Chondrocyte (in vitro differentiated cells): ENCODE measurements at regions not wholly inside any gene's neighbourhood (a gene's known extent, or its start where the extent isn't known, plus 50 kb on each side); places are given as distances from the start of the nearest gene placed in this dataset.

Experiments used
- DNase-seq: peaks from one replicate; pipeline ENCODE4 v3.0.0; 2021; ENCODE audit warnings: mixed read lengths, low spot score
- H3K27ac Mint-ChIP-seq: one replicate; pipeline ENCODE4 v1.8.0; 2021; ENCODE audit warnings: mild to moderate bottlenecking, moderate library complexity, mixed read lengths; ENCODE audit not compliant: unreplicated experiment
- H3K27me3 Mint-ChIP-seq: 2 replicates; pipeline ENCODE4 v1.8.0; 2021; ENCODE audit warnings: low read depth, mixed read lengths
- H3K36me3 Mint-ChIP-seq: 2 replicates; pipeline ENCODE4 v1.8.0; 2021; ENCODE audit warnings: low read depth, mixed read lengths
- H3K4me1 Mint-ChIP-seq: 2 replicates; pipeline ENCODE4 v1.8.0; 2021; ENCODE audit warnings: low read depth, mild to moderate bottlenecking, mixed read lengths
- H3K4me3 Mint-ChIP-seq: one replicate; pipeline ENCODE4 v1.8.0; 2021; ENCODE audit warnings: mild to moderate bottlenecking, moderate library complexity, mixed read lengths; ENCODE audit not compliant: unreplicated experiment
- H3K9me3 Mint-ChIP-seq: 2 replicates; pipeline ENCODE4 v1.8.0; 2021; ENCODE audit warnings: low read depth, mixed read lengths
- TF ChIP-seq, protein P1 (sequence below): fragments of 200-600 bp; sonication (generic); IDR thresholded peaks from 2 replicates; pipeline ENCODE4 v1.5.0; 2021; ENCODE audit warnings: antibody characterized with exemption, mild to moderate bottlenecking, moderate library complexity

GRCh38 chr11:13110929-13111812 is 102.1 kb downstream of the RASSF10 start:
- no peak overlapping the region for H3K27ac Mint-ChIP-seq
- H3K4me1 Mint-ChIP-seq: peaks cover 7% of the 10 kb centered on the region
- DNase-seq: no peak
- H3K9me3 Mint-ChIP-seq: no peaks in the 10 kb centered on the region
- H3K36me3 Mint-ChIP-seq: no peaks in the 10 kb centered on the region
- TF ChIP-seq, protein P1, sequence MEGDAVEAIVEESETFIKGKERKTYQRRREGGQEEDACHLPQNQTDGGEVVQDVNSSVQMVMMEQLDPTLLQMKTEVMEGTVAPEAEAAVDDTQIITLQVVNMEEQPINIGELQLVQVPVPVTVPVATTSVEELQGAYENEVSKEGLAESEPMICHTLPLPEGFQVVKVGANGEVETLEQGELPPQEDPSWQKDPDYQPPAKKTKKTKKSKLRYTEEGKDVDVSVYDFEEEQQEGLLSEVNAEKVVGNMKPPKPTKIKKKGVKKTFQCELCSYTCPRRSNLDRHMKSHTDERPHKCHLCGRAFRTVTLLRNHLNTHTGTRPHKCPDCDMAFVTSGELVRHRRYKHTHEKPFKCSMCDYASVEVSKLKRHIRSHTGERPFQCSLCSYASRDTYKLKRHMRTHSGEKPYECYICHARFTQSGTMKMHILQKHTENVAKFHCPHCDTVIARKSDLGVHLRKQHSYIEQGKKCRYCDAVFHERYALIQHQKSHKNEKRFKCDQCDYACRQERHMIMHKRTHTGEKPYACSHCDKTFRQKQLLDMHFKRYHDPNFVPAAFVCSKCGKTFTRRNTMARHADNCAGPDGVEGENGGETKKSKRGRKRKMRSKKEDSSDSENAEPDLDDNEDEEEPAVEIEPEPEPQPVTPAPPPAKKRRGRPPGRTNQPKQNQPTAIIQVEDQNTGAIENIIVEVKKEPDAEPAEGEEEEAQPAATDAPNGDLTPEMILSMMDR: no peak
- H3K4me3 Mint-ChIP-seq: no peak overlapping the region
- no peaks in the 10 kb centered on the region for H3K27me3 Mint-ChIP-seq

- Mint-ChIP-seq H3K4me1 (peaks cover 13% of the 10 kb centered on the region), H3K4me3 (no peak overlapping the region), H3K27ac (no peak overlapping the region), H3K9me3 (no peaks in the 10 kb centered on the region), H3K27me3 (no peaks in the 10 kb centered on the region), H3K36me3 (no peaks in the 10 kb centered on the region)
- TF ChIP-seq, protein P1: no peak
- DNase-seq: no peak
Measured at GRCh38 chr11:13111813-13112130, 102.7 kb downstream of the RASSF10 start.

- H3K4me3 Mint-ChIP-seq: no peak overlapping the region
- H3K27ac Mint-ChIP-seq: no peak overlapping the region
- H3K36me3 Mint-ChIP-seq: no peaks in the 10 kb centered on the region
- no peaks in the 10 kb centered on the region for H3K9me3 Mint-ChIP-seq
- TF ChIP-seq, protein P1: no peak
- no peak for DNase-seq
- peaks cover 36% of the 10 kb centered on the region for H3K4me1 Mint-ChIP-seq
- no peaks in the 10 kb centered on the region for H3K27me3 Mint-ChIP-seq
Measured at GRCh38 chr11:13114566-13115379, 105.7 kb downstream of the RASSF10 start.

DNA sequence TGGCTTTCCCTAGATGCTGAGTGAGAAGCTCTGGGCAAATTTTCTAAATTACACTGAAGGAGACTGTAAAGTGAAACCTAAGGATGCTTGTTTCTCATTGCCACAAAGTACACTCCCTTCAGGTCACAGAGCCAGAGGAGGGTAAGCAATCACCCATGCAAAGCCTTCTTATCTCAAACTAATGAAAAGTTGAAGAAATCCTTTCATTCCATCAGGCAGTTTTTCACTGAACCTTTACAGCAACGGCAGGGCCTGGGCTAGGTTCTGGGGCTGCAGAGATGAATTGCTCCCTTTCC is 106.2 kb downstream of the RASSF10 start:
- Mint-ChIP-seq H3K4me1 (peaks cover 40% of the 10 kb centered on the region), H3K36me3 (no peaks in the 10 kb centered on the region), H3K9me3 (no peaks in the 10 kb centered on the region), H3K27me3 (no peaks in the 10 kb centered on the region), H3K4me3 (no peak overlapping the region), H3K27ac (no peak overlapping the region)
- DNase-seq: no peak
- TF ChIP-seq, protein P1: no peak

GRCh38 chr11:13116491-13116890 is 107.4 kb downstream of the RASSF10 start:
- DNase-seq: no peak
- Mint-ChIP-seq H3K9me3 (no peaks in the 10 kb centered on the region), H3K4me1 (peaks cover 44% of the 10 kb centered on the region), H3K27ac (no peak overlapping the region), H3K36me3 (no peaks in the 10 kb centered on the region), H3K27me3 (no peaks in the 10 kb centered on the region), H3K4me3 (no peak overlapping the region)
- TF ChIP-seq, protein P1: no peak
